22Rv1 (cell line): ENCODE measurements at regions not wholly inside any gene's neighbourhood (a gene's known extent, or its start where the extent isn't known, plus 50 kb on each side); places are given as distances from the start of the nearest gene placed in this dataset.

Experiments
- ZFX ChIP-seq: fragments of 450-650 bp; IDR thresholded peaks from 2 replicates; pipeline ENCODE4 v1.6.1; 2017; ENCODE audit warnings: antibody characterized with exemption, borderline replicate concordance
- TF ChIP-seq, protein P1 (sequence below): fragments of 450-650 bp; IDR thresholded peaks from 2 replicates; pipeline ENCODE4 v1.5.1; 2017; ENCODE audit warnings: mild to moderate bottlenecking

DNA sequence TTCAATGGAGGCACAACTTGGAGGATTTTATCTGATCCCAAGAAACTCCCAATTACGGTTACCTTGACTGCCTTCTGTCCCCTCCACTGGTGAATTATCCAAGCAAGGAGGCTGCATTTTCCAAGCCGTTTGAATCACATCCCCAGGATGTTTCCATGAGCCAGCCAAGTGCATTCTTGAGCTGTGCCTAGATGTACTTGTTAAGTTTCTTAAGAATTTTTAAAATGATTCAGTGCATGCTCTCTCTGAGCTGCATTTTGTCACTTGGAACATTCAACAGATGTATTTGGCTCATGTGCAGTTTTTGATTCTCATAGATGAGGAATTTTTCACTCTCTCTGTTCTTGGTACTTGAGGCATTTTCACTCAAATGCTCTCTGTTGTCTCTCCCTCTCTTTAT is 202.6 kb upstream of the MYOCD start:
- TF ChIP-seq, protein P1, sequence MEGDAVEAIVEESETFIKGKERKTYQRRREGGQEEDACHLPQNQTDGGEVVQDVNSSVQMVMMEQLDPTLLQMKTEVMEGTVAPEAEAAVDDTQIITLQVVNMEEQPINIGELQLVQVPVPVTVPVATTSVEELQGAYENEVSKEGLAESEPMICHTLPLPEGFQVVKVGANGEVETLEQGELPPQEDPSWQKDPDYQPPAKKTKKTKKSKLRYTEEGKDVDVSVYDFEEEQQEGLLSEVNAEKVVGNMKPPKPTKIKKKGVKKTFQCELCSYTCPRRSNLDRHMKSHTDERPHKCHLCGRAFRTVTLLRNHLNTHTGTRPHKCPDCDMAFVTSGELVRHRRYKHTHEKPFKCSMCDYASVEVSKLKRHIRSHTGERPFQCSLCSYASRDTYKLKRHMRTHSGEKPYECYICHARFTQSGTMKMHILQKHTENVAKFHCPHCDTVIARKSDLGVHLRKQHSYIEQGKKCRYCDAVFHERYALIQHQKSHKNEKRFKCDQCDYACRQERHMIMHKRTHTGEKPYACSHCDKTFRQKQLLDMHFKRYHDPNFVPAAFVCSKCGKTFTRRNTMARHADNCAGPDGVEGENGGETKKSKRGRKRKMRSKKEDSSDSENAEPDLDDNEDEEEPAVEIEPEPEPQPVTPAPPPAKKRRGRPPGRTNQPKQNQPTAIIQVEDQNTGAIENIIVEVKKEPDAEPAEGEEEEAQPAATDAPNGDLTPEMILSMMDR, result no peak
- TF ChIP-seq ZFX, result no peak
